ENCODE measurements at regions not wholly inside any gene's neighbourhood (a gene's known extent, or its start where the extent isn't known, plus 50 kb on each side); places are given as distances from the start of the nearest gene placed in this dataset.

DNA sequence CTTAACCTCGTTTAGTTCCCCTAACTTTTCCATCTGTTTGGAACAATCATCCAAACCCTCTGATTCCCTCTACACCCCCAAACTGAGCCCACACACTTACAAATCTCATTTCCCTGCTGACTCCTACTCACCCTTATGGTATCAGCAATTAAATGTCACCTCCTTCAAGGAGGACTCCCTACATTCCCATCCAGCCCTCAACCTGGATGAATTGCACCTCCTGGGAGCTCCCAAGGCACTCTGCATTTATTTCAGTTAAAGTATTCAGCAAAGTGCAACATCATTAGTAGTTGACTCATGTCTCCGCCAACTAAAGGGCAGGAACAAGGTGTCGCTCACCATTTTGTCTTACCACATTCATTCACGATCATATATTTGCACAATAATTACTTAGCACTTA lies 353.5 kb downstream of the TMEM114 start:
- H4K8ac ChIP-seq (ENCODE audit: low read depth, low read length) = no peak overlapping the region
- H4K12ac ChIP-seq (ENCODE audit: low read depth, low read length) = no peak overlapping the region
- no peak overlapping the region for H2AFZ ChIP-seq (ENCODE audit: insufficient read depth, low read length, poor library complexity)
- H3K9me3 ChIP-seq (ENCODE audit: insufficient read depth, low read depth, low read length) = no peaks in the 10 kb centered on the region
- no peak overlapping the region for H3K4me2 ChIP-seq (ENCODE audit: low read length)
- WGBS (ENCODE audit: extremely low coverage, insufficient coverage, insufficient read length) = no CpG with 5 or more reads among the region's 4 CpGs
- no peak overlapping the region for H2BK5ac ChIP-seq (ENCODE audit: low read depth, low read length, poor library complexity)
- no peak overlapping the region for H3K18ac ChIP-seq (ENCODE audit: low read length)
- no peak overlapping the region for H3K23ac ChIP-seq (ENCODE audit: low read length)
- no peaks in the 10 kb centered on the region for H3K79me2 ChIP-seq (ENCODE audit: control insufficient read depth, insufficient read depth, low read length, poor library complexity)
- H3K4ac ChIP-seq (ENCODE audit: low read depth, low read length) = no peak overlapping the region
- no peak overlapping the region for H3K4me3 ChIP-seq (ENCODE audit: low read depth, low read length)
- H2BK12ac ChIP-seq (ENCODE audit: low read length) = no peak overlapping the region
- no peak overlapping the region for H3K14ac ChIP-seq (ENCODE audit: low read length)
- H4K91ac ChIP-seq (ENCODE audit: low read depth, low read length) = no peak overlapping the region
- H2AK5ac ChIP-seq (ENCODE audit: low read length) = no peak overlapping the region
- H3K27me3 ChIP-seq (ENCODE audit: insufficient read depth, low read length) = no peaks in the 10 kb centered on the region
- DNase-seq = no peak
- H3K79me1 ChIP-seq (ENCODE audit: low read length) = no peaks in the 10 kb centered on the region
- no peak overlapping the region for H2BK120ac ChIP-seq (ENCODE audit: insufficient read depth, low read length, poor library complexity)
- no peak overlapping the region for H3K9ac ChIP-seq (ENCODE audit: low read length)
- no peaks in the 10 kb centered on the region for H3K4me1 ChIP-seq (ENCODE audit: control insufficient read depth in 1 of 2, insufficient read depth in 2 of 2, low read length in 2 of 2)
- no peak overlapping the region for H3K27ac ChIP-seq (ENCODE audit: low read depth, low read length)
- H3K36me3 ChIP-seq (ENCODE audit: control insufficient read depth in 1 of 2, insufficient read depth in 2 of 2, low read length in 2 of 2) = no peaks in the 10 kb centered on the region

DNA sequence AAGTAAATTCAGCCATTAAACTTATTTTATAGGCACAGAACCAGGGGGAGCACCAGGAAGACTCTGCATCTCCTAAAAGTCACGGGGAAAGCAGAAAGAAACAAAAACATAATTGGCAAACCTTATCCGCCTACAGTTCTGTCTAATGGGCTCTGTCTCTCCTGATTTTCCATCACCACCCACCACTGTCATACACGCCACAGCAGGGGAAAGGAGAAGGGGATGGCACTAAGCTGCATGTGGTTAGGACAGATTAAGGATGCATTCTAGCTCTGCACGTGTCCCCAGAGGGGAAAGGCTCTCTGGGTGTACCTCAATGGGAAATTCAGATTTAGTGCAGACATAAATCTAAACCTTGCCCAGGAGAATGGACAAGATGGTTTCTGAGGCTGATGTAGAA lies 359.8 kb downstream of the TMEM114 start:
- Histone ChIP-seq H2BK12ac (ENCODE audit: low read length) (no peak overlapping the region), H3K4me2 (ENCODE audit: low read length) (no peak overlapping the region), H4K8ac (ENCODE audit: low read depth, low read length) (no peak overlapping the region), H2AK5ac (ENCODE audit: low read length) (no peak overlapping the region), H3K79me2 (ENCODE audit: control insufficient read depth, insufficient read depth, low read length, poor library complexity) (no peaks in the 10 kb centered on the region), H4K91ac (ENCODE audit: low read depth, low read length) (no peak overlapping the region), H3K4me3 (ENCODE audit: low read depth, low read length) (no peak overlapping the region), H4K12ac (ENCODE audit: low read depth, low read length) (no peak overlapping the region), H3K9ac (ENCODE audit: low read length) (no peak overlapping the region), H3K27me3 (ENCODE audit: insufficient read depth, low read length) (no peaks in the 10 kb centered on the region), H2AFZ (ENCODE audit: insufficient read depth, low read length, poor library complexity) (no peak overlapping the region), H3K23ac (ENCODE audit: low read length) (no peak overlapping the region), H3K4ac (ENCODE audit: low read depth, low read length) (no peak overlapping the region), H3K36me3 (ENCODE audit: control insufficient read depth in 1 of 2, insufficient read depth in 2 of 2, low read length in 2 of 2) (no peaks in the 10 kb centered on the region), H3K27ac (ENCODE audit: low read depth, low read length) (no peak overlapping the region), H3K14ac (ENCODE audit: low read length) (no peak overlapping the region), H3K4me1 (ENCODE audit: control insufficient read depth in 1 of 2, insufficient read depth in 2 of 2, low read length in 2 of 2) (no peaks in the 10 kb centered on the region), H2BK120ac (ENCODE audit: insufficient read depth, low read length, poor library complexity) (no peak overlapping the region), H3K9me3 (ENCODE audit: insufficient read depth, low read depth, low read length) (no peaks in the 10 kb centered on the region), H2BK5ac (ENCODE audit: low read depth, low read length, poor library complexity) (no peak overlapping the region), H3K18ac (ENCODE audit: low read length) (no peak overlapping the region), H3K79me1 (ENCODE audit: low read length) (no peaks in the 10 kb centered on the region)
- no peak for DNase-seq
- no CpG with 5 or more reads among the region's 4 CpGs for WGBS (ENCODE audit: extremely low coverage, insufficient coverage, insufficient read length)

DNA sequence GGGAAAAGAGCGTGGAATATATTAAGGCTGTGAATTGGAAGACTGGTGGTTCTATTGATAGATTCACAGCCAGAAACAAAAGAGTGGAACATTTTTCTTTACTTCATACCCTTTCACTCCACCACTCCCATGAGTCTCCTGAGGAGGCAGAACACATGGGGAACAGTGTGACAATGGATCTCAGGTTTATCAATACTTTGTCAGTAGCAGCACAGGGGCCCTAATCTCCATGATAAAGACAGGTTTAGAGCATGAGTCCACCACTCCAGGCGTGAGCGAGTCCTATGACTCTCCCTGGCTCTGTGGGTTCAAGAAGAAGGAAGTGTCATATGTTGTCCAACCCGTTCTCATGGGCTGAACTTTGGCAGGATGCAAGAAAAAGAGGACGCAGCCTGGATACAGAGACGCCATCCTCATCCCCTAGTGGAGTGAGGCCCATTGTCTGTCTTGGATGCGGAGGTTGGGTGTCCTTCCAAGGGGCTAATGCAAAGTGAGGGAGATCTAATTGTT lies 361.2 kb downstream of the TMEM114 start:
- Histone ChIP-seq H3K4me1 (ENCODE audit: control insufficient read depth in 1 of 2, insufficient read depth in 2 of 2, low read length in 2 of 2) (no peaks in the 10 kb centered on the region), H3K18ac (ENCODE audit: low read length) (no peak overlapping the region), H3K27ac (ENCODE audit: low read depth, low read length) (no peak overlapping the region), H3K14ac (ENCODE audit: low read length) (no peak overlapping the region), H2BK12ac (ENCODE audit: low read length) (no peak overlapping the region), H2BK120ac (ENCODE audit: insufficient read depth, low read length, poor library complexity) (no peak overlapping the region), H2AFZ (ENCODE audit: insufficient read depth, low read length, poor library complexity) (no peak overlapping the region), H4K91ac (ENCODE audit: low read depth, low read length) (no peak overlapping the region), H4K12ac (ENCODE audit: low read depth, low read length) (no peak overlapping the region), H3K23ac (ENCODE audit: low read length) (no peak overlapping the region), H2AK5ac (ENCODE audit: low read length) (no peak overlapping the region), H3K4ac (ENCODE audit: low read depth, low read length) (no peak overlapping the region), H3K27me3 (ENCODE audit: insufficient read depth, low read length) (no peaks in the 10 kb centered on the region), H3K36me3 (ENCODE audit: control insufficient read depth in 1 of 2, insufficient read depth in 2 of 2, low read length in 2 of 2) (no peaks in the 10 kb centered on the region), H3K9ac (ENCODE audit: low read length) (no peak overlapping the region), H2BK5ac (ENCODE audit: low read depth, low read length, poor library complexity) (no peak overlapping the region), H3K4me2 (ENCODE audit: low read length) (no peak overlapping the region), H4K8ac (ENCODE audit: low read depth, low read length) (no peak overlapping the region), H3K79me1 (ENCODE audit: low read length) (no peaks in the 10 kb centered on the region), H3K79me2 (ENCODE audit: control insufficient read depth, insufficient read depth, low read length, poor library complexity) (no peaks in the 10 kb centered on the region), H3K4me3 (ENCODE audit: low read depth, low read length) (no peak overlapping the region), H3K9me3 (ENCODE audit: insufficient read depth, low read depth, low read length) (no peaks in the 10 kb centered on the region)
- no peak for DNase-seq
- WGBS (ENCODE audit: extremely low coverage, insufficient coverage, insufficient read length) = no CpG with 5 or more reads among the region's 7 CpGs

DNA sequence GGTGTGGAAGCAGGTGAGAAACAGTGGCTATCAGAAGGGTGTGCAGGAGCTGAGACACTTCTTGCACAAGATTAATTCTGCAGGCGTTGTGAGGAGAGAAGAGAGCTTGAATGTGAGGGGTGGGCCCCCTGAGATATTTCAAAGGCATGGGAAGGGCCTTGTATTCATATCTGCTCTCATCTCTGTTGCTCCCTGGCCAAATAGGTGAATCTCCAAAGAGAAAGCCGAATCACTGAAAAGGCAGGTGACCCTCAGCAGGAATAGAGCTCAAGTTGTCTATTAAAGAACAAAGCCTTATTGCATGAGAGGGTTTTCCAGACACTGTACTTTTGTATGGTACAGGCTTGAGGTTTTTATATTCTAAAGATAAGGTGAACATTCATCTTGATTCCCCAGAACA lies 373.1 kb downstream of the TMEM114 start:
- no peak overlapping the region for H2AK5ac ChIP-seq (ENCODE audit: low read length)
- WGBS (ENCODE audit: extremely low coverage, insufficient coverage, insufficient read length) = no CpG with 5 or more reads among the region's 2 CpGs
- no peak overlapping the region for H3K14ac ChIP-seq (ENCODE audit: low read length)
- H3K4me2 ChIP-seq (ENCODE audit: low read length) = no peak overlapping the region
- no peaks in the 10 kb centered on the region for H3K4me1 ChIP-seq (ENCODE audit: control insufficient read depth in 1 of 2, insufficient read depth in 2 of 2, low read length in 2 of 2)
- no peak overlapping the region for H3K4ac ChIP-seq (ENCODE audit: low read depth, low read length)
- no peak overlapping the region for H4K12ac ChIP-seq (ENCODE audit: low read depth, low read length)
- no peaks in the 10 kb centered on the region for H3K79me2 ChIP-seq (ENCODE audit: control insufficient read depth, insufficient read depth, low read length, poor library complexity)
- no peak for DNase-seq
- no peak overlapping the region for H2AFZ ChIP-seq (ENCODE audit: insufficient read depth, low read length, poor library complexity)
- H3K27me3 ChIP-seq (ENCODE audit: insufficient read depth, low read length) = no peaks in the 10 kb centered on the region
- H3K9ac ChIP-seq (ENCODE audit: low read length) = no peak overlapping the region
- H3K9me3 ChIP-seq (ENCODE audit: insufficient read depth, low read depth, low read length) = no peaks in the 10 kb centered on the region
- H4K91ac ChIP-seq (ENCODE audit: low read depth, low read length) = no peak overlapping the region
- H2BK5ac ChIP-seq (ENCODE audit: low read depth, low read length, poor library complexity) = no peak overlapping the region
- H3K36me3 ChIP-seq (ENCODE audit: control insufficient read depth in 1 of 2, insufficient read depth in 2 of 2, low read length in 2 of 2) = no peaks in the 10 kb centered on the region
- H3K23ac ChIP-seq (ENCODE audit: low read length) = no peak overlapping the region
- H3K79me1 ChIP-seq (ENCODE audit: low read length) = no peaks in the 10 kb centered on the region
- no peak overlapping the region for H3K18ac ChIP-seq (ENCODE audit: low read length)
- H3K27ac ChIP-seq (ENCODE audit: low read depth, low read length) = no peak overlapping the region
- no peak overlapping the region for H2BK12ac ChIP-seq (ENCODE audit: low read length)
- no peak overlapping the region for H3K4me3 ChIP-seq (ENCODE audit: low read depth, low read length)
- H2BK120ac ChIP-seq (ENCODE audit: insufficient read depth, low read length, poor library complexity) = no peak overlapping the region
- no peak overlapping the region for H4K8ac ChIP-seq (ENCODE audit: low read depth, low read length)

All from trophoblast cell (in vitro differentiated cells and primary cell).